ENCODE measurements at regions not wholly inside any gene's neighbourhood (a gene's known extent, or its start where the extent isn't known, plus 50 kb on each side); places are given as distances from the start of the nearest gene placed in this dataset.

GRCh38 chr6:138692978-138693909 lies 80.3 kb upstream of the CCDC28A start:
- TF ChIP-seq CTCF (IDR thresholded peaks at IDR 0.05; ENCODE audit: insufficient read depth, low read depth, low read length), result no peak
- peak; percentile 52 for DNase-seq (ENCODE audit: low read depth)
- peak overlapping the region; percentile 73 for H3K4me3 ChIP-seq (ENCODE audit: low read depth, low read length)

- TF ChIP-seq CTCF (IDR thresholded peaks at IDR 0.05; ENCODE audit: insufficient read depth, low read depth, low read length), result no peak
- DNase-seq (ENCODE audit: low read depth), result no peak
- H3K4me3 ChIP-seq (ENCODE audit: low read depth, low read length), result no peak overlapping the region
Observed at GRCh38 chr6:138695193-138695592, 78.4 kb upstream of the CCDC28A start.

- no peak overlapping the region for H3K4me3 ChIP-seq (ENCODE audit: low read depth, low read length)
- DNase-seq (ENCODE audit: low read depth), result no peak
- TF ChIP-seq CTCF (IDR thresholded peaks at IDR 0.05; ENCODE audit: insufficient read depth, low read depth, low read length), result no peak
Observed at GRCh38 chr6:138714493-138714892, 59.1 kb upstream of the CCDC28A start.

DNA sequence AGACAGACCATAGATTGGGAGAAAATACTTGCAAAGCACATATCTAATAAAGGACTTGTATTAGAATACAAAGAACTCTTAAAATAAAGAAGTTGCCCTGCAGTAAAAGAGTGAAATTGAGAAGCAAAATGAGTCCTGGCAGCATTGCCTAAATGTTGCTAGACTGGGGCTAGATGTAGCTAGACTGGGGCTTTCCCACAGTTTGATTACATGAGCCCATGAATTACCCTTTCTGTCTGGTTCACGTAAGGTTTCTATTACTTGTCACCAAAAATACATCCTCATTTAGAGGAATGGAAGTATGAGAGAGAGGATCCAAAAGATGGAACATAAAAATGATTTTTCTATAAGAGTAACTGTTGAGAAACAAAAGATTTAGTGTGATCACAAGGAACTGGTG lies 57.6 kb upstream of the CCDC28A start:
- DNase-seq (ENCODE audit: low read depth), result no peak
- H3K4me3 ChIP-seq (ENCODE audit: low read depth, low read length), result no peak overlapping the region
- TF ChIP-seq CTCF (IDR thresholded peaks at IDR 0.05; ENCODE audit: insufficient read depth, low read depth, low read length), result no peak

- no peak for DNase-seq (ENCODE audit: low read depth)
- no peak for TF ChIP-seq CTCF (IDR thresholded peaks at IDR 0.05; ENCODE audit: insufficient read depth, low read depth, low read length)
- no peak overlapping the region for H3K4me3 ChIP-seq (ENCODE audit: low read depth, low read length)
Observed at GRCh38 chr6:138716971-138717665, 56.5 kb upstream of the CCDC28A start.

DNA sequence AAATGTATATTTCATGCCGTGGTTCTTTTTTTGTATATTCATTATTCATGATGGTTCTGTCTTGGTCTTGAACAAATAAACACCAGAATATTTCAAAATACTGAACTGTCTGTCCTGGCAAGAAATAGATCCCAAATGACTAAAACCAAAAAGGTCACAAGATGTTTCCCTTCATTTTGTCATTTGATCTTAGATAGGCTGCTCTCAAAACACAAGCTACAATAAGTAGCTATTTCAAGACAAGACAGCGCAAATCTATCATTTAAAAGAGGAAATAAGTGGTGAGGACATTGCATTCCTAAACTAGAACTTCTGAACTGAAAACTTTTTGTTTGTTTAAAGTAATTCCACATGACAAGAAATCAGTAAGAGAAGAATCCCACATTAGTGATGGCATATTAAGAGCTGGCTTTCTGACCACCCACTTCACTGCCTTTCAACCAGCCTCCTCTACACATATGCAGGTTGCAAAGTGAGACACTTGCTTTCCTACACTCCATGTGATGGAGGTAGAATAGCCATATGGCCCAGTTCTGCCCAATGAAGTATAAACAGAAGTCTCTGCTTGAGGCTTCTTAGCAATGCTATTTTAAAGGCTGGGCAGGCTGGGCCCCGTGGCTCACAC lies 54.4 kb upstream of the CCDC28A start:
- H3K4me3 ChIP-seq (ENCODE audit: low read depth, low read length), result no peak overlapping the region
- peak; percentile 58 for DNase-seq (ENCODE audit: low read depth)
- no peak for TF ChIP-seq CTCF (IDR thresholded peaks at IDR 0.05; ENCODE audit: insufficient read depth, low read depth, low read length)

Data from fibroblast of villous mesenchyme (primary cell).